HG02973 (cell line): ENCODE measurements at regions not wholly inside any gene's neighbourhood (a gene's known extent, or its start where the extent isn't known, plus 50 kb on each side); places are given as distances from the start of the nearest gene placed in this dataset.

Experiments used
- ATAC-seq: cut with Tn5 transposase; IDR thresholded peaks from one replicate; pipeline ENCODE4 v1.9.1; 2021; ENCODE audit warnings: moderate library complexity; ENCODE audit not compliant: unreplicated experiment

DNA sequence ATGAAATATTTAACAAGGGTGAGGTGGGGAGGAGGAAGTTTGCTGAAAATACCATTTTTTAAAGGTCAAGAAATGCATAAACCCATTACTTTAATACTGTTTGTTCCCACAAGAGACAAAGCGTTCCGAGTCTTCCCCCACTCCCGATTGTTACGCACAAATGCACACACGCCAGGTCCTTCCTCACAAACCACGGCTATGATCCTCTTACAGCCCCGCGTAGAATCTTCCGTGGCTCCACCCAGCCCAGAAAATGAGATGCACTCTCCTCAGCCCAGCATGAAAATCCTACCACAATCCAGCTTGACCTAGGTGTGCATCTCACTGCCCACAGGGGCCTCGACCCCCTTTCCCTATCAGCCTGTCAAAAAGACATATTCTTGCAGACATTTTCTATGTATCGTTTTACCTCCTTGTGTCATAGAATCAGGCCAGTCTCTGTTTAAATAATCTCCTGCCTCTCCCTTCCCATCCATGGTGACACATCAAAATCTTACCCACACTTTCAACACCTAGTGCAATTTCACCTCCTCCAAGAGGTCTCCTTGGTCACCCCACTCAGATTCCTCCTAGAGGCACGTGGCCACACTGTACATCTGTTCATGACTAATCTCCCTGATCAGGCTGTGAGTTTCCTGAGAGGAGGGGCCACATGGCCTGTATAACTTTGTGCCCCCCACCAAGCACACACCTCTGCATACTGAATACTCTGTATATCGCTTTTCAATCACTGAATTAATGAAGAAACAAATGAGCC is 491.0 kb upstream of the KLHL29 start:
- no peak for ATAC-seq

DNA sequence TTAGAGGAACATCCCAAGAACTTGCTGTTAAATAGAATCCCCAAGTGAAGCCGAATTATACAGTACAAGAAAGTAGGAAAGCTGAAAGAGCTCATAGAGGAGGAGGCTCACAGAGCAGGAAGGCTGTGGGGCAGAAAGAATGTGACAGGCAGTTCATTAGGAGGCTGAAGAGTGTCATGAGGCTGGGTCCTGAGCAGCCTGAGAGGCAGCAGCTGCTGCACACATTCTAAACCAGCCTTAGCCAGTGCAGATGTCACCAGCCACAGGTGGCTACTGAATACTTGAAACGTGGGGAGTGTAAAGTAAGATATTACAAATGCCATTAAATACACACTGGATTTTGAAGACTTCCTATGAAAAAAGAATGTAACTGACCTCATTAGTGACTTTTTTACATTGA is 490.2 kb upstream of the KLHL29 start:
- ATAC-seq, result no peak

DNA sequence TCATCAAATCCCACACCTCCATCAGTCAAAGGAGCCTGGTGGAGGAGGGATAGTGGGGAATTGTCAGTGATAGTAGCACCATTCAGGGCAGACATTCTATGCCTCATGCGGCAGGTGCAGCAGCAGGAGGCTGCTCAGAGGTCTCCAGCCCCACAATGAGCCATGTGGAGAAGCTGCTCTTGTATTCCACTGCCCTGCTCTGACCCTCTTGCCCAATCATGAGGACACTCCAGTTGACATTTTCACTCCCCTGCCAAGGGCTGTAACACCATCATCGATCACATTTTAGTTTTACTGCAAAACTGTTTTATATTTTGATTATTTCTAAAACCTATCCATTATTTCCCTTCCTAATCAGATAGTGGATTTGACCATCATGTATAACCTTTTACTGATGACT is 487.6 kb upstream of the KLHL29 start:
- no peak for ATAC-seq

DNA sequence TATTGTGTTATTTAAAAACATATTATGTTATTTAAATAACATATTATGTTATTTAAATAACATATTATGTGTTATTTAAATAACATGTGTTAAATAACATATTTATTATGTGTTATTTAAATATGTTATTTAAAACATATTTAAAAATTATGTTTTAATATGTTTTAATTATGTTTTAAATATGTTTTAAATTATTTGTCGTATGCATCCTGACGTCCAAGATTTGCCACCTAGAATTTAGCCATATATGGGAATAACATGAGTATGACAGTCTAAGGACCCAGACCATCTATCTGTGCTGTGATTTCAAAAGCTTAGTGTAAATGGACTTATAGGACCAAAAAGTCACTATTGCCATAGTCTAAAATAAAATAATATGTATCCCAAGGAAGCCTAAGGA is 484.3 kb upstream of the KLHL29 start:
- no peak for ATAC-seq

DNA sequence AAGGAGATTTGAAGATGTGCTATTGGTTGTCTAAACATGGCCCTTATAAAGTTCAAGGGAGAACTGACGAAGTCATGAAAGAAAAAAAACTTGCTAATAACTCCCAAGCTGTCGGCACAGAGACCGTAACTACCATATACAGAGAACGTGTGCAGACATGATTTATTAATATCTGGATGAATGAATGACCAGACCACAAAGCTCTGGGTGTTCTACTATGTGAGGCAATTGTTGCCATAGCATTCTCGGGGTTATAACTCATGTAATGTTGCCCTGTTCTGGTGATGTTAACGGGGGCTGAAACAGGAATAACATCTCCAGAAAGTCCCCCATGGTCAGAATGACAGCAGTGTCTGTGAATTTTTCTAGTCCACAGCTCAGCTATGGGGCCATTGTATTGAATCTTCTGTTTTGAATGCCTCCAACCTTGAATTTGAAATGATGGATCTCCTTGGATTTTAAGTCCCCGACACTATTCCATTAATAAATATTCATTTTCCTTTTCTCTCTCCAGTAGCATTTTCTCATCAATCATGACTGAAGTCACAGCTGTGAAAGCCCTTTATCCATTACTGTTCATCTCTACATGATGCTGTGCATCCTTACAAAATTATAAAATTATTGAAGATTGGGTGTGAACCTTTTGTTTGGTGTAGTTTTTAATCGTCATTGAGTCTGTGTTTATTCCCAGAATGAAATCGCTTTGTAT is 483.4 kb upstream of the KLHL29 start:
- ATAC-seq, result no peak

DNA sequence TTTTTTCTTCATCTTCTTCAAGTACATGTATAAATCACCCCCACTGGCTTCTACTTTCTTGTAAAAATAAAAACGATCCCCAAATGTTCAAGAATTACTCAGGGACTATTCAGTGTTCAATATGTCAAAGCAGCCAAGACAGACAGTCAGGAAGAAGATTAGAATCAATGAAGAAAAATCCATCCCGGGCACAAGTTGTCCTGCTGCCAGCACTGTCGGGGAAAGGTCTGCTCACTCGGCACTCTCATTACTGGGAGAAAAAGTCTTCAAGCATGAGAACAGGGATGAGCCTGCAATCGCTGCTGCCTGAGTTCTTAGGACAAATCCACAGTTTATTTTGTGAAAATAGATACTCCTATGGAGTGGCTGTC is 482.8 kb upstream of the KLHL29 start:
- ATAC-seq, result no peak

DNA sequence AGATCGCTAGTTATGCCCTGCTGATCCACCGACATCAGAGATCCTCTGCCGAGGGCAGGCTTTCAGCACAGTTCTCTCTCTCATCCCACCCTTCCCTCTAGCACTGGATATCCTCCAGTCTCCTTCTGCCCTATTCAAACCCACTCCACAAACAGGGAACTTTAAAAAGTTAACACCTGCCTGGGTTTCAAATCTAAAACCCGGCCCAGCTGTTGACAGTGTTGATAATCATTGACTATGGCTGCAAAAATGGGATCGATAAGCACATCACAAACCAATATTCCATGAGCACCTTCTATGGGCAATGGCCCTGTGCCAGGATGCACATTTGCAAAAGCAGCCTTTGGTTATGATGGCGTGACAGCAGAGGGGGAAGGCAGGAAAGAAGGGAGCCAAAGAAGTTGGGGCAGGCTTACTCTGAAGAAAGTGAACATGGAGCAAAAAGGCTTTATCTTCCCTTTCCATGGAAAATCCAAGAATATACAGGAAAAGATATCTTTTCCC is 482.3 kb upstream of the KLHL29 start:
- ATAC-seq, result no peak

DNA sequence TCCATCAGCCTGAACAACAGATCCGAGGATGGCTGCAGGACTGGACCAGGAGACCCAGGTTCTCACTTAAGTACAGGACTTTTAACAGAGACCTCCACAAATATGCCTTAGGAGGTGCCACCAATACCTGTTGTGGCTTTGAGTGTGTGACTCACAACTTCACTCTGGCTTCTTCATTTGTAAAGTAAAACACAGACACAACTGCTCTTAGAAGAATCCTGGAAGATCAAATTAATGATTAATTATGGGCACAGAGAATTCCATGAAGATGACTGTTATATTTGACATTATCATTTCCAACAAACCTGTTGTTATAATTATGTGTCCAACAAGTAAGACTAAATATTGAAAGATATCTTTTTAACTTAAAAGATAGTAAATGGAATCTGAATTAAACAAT is 481.4 kb upstream of the KLHL29 start:
- ATAC-seq, result no peak

DNA sequence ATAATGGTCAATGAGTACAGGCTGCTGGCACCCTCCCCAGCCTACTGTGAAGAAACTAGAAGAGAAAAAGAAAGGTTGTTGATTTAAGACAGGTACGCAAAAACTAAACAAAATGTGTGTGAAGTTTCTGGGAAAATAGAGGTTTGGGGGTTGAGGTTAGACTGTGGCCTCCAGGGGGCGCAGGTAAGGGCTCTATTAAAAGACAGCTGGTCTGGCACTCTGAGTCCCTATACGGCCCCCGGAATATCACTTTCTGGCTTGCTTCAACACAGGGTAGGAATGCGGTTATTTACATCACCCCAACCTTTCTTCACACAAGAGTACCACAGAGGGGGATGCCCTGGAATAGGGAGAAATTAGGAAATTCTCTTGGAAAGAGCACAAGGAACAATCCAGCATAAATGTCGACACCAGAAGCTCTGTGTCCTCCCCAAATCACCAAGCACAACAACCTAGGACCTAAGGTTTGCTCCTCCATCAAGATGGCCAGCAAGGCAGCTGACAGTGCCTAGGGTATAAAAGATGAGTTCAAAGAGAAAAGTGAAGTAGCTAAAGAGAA is 480.8 kb upstream of the KLHL29 start:
- ATAC-seq, result peak; percentile 65

DNA sequence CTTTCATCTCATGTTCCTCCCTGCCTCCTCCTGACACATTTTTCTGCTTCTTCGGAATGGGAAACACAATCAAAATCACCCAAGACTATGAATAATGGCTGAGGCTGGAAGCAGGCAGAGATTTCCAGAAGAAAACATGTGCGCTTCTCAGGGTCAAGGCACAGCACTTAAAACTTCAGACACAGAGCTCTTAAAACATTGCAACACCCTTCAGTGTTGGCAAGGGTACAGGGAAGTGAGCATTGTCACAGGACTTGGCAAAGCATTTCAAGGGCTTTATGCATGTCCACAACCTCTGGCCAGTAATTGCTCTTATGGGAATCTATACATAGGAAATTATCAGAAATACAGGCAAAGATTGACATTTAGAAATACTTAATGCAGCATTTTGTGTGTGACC is 477.6 kb upstream of the KLHL29 start:
- ATAC-seq, result no peak

DNA sequence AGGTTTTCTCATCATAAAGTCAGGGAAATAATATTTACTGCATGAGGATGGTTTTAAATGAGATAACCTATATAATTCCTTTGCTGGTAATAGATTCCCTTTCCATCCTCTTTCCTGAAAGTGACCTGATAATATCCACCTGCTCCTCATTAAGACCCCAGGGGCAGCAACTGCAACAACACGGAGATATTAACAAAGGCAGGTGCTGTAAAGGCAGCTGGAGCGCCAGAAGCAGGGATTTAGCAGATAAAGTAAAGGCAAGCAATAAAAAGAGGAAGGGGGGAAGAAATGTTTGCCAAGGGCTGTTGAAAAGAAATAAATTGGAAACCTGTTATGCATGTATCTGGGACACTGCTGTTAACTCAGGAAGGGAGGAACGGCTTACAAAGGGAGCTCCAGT is 472.6 kb upstream of the KLHL29 start:
- ATAC-seq, result no peak

DNA sequence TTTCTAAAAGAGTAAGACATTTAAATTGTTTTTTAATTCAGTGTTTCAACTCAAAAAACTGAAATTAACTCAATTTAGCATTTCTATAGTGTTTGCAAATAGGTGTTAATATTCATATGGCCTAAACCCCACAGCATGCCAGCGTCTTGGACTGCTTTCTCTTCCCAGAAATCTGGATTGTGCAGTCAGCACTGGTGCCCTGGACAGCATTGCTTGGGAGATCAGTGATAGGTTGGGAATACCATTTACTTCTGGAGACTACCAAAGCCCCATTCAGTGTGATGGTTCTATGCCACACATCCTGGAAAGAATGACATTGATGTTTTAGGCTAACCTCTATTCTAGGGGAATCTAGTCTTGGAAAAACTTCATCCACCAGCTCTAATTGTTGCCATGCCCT is 455.0 kb upstream of the KLHL29 start:
- no peak for ATAC-seq

DNA sequence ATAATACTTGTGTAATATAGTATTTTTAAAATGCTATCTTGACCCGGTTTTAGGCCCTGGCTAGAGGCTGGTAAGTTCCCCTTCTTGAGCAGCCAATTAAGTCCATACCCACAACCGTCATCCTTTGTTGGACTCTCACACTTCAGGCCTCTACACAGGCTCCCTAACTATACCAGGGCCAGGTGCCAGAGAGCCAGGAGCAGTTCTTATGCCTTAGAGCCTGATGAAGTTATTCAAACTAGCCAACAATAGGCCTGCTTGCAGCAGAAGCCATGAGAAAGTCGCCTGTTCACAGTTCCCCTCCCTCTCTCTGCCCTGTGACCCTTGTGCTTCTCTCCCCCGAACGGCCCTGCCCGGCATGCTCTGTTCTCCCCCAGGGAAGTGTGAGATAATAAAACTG is 454.2 kb upstream of the KLHL29 start:
- no peak for ATAC-seq

DNA sequence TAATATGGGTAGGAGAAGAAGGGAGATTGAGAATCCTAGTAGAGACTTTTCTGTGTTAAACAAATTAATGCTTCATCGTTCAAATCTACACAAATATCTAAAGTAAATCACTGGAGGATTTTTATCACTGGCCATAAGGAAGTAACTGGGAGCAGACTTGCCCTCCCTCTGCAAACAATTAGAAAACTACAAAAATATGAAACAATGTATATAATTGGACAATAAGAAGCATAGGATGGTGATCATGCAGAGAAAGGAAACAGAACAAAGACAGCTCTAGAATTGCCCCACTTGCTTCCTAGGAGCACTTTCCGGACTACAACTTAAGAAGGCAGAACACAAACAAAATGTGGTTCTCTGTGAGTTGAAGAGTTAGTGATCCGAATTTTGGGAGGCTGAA is 452.7 kb upstream of the KLHL29 start:
- ATAC-seq, result no peak

DNA sequence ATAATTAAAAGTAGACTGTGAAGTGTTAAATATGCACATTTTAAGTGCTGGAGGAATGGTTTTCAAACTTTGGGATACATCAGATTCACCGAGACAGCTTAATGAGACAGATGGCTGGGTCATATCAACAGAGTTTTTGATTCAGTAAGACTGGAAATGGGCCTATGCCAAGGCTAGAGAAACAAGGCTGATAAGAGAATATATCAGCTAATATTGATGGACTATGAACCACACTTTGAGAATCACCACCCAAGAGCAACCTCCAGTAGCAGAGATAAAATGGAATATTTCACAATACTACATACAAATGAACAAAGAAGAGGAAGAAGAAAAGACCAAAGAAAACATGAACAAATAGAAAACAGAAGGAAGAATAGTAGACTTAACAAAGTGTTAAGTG is 450.2 kb upstream of the KLHL29 start:
- no peak for ATAC-seq

DNA sequence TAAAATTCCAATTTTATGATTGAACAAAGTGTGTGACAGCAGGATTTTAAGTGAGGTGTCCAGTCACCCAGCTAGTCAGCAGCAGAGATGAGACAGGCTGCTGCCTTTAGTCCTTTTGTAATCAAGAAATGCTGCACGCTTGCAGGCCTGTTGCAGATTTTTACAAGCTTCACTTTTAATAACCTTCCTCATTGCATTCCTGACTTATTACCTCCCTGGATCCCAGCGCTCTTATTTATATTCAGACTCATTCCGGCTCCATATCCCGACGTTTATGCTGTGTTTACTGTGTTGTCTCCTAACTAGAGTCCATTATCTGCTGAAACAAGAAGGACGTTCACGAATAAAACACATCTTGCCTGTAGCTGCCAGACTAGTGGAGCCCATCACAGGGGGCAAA is 442.5 kb upstream of the KLHL29 start:
- ATAC-seq, result no peak

DNA sequence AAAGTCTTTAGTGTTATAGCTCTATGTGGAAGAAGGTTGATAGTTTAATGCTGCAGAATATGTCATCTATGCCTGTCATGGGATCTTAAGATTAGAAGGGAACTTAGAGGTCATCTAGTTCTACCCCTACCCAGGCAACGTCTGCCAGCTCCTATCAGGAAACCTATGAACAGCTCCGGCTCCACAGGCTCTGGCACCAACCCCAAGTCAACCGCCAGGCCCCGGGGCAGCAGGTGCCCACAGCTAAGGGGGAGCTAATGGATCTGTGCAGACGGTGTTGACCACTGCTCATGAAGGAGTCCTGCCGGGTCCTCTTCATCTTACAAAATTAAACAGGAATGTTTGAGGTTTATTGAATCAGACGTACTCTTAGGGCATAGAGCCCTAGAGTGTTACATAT is 440.8 kb upstream of the KLHL29 start:
- ATAC-seq, result no peak

DNA sequence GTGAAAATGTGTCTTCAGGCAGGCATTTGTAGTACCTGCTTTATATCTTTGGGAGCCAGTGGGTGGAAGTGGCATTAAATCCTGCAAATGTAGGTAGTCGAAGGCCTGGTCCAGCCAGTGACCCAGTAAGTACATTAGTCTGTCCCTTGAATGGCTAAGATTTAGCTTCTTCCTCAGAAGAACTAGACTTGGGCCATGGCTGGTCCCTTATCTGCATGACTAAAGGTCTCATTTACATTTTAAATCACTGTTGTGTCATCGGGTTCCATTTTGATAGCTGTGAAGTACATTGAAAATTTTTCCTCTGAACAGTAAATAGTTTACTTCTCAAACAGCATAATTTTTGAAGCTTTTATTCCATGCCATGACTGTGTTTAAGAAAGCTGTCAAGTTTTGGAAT is 438.4 kb upstream of the KLHL29 start:
- no peak for ATAC-seq

DNA sequence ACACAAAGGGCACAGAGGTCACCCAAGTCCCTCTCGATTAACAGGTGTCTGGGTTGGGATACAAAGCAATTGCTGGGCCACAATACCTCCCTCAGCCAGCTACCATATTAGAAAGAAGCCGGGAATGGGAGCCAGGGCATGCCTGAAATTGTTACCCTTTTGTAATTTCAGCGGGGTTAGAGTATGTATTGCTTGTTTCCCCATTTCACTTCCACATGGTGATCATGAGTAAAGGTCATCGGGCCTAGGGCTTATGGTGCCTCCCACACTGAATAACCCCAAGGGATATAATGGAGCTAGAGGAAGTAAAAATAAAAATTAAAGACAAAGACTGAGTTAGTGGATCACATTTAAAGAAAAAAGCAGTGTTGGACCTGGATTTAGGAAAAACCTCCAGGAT is 437.2 kb upstream of the KLHL29 start:
- no peak for ATAC-seq

DNA sequence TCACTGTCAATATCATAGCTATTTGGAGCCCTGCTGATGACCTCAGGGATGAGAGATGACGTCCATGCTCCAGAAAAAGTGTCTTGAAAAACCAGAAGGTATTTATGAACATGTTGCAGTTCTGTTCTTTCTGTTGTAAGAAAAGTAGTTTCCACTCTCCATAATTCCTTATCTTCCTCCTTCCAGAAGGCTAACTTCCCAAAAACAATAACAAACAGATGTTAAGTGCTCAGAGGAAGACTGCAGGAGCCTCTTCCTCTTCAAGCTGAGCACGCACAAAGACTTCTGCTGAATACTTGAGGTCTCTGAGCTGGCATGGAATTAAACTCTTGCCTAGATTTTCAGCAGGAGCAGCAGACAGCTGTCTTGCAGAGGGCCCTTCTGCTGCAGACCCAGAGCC is 434.5 kb upstream of the KLHL29 start:
- no peak for ATAC-seq

DNA sequence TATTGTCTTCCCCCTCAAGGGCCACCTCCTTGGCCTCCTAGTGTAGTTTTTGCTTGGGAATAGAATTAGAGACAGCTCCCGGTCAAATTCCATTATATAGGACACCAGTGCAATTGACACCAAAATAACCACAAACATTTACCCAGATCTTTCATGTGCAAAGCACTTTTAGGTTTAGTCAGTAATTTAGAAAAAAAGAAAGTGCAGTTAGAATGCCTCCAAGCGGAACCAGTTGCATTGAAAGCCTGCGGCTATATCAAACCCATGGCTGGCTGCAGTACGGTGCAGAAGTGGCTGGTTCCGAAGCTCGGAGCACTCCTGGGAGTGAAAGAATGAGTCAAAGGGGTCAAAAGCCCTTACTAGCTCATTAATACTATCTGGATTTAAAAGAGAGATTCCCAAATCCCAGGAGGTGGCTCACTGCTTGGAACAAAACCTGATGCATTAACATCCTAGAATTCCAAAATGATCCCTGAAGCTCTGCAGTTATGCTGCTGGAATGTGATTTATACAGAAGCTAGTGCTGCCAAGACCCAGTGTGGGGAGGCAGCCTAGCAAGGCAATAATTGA is 432.2 kb upstream of the KLHL29 start:
- ATAC-seq, result no peak

DNA sequence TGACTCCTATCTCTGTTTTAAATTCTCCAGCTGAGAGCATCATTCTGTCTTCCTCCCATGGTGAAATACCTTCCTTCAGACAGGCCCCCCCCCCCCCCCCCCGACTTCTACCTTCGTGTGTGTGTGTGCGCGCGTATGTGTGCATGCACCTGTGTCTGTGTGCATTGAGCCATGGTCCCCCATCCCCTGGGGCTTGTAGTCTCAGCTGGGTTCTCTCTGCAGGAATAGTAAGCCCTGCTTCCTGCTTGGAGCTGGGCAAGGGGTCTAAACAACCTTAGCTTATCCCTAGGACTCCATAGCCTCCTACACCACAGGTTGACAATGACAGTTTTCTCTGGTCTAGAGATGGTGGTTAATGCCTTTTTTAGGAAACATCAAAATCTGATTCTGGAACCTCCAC is 427.5 kb upstream of the KLHL29 start:
- no peak for ATAC-seq
